Retinal pigment epithelial cell (primary cell): ENCODE measurements at regions not wholly inside any gene's neighbourhood (a gene's known extent, or its start where the extent isn't known, plus 50 kb on each side); places are given as distances from the start of the nearest gene placed in this dataset.

Experiments used
- DNase-seq: peaks from one replicate; pipeline ENCODE4 v3.0.0-alpha.2; 2010; ENCODE audit warnings: low read depth
- H3K4me3 ChIP-seq: 2 replicates; pipeline ENCODE4 v1.5.1; 2011; ENCODE audit warnings: mild to moderate bottlenecking, low read length, control low read depth, moderate library complexity
- CTCF ChIP-seq: conservative IDR thresholded peaks from 2 replicates; pipeline ENCODE4 v1.5.1; 2011; ENCODE audit warnings: low read depth, low read length, control low read depth, inconsistent platforms

GRCh38 chr21:17372200-17372599 is 140.6 kb upstream of the CXADR start:
- DNase-seq = no peak
- no peak for TF ChIP-seq CTCF
- no peak overlapping the region for H3K4me3 ChIP-seq

GRCh38 chr21:17386498-17386897 is 126.3 kb upstream of the CXADR start:
- no peak for DNase-seq
- no peak for TF ChIP-seq CTCF

GRCh38 chr21:17387030-17387617 is 125.7 kb upstream of the CXADR start:
- peak; percentile 59 for TF ChIP-seq CTCF
- no peak overlapping the region for H3K4me3 ChIP-seq
- DNase-seq = no peak

More at GRCh38 chr21:17386498-17386897, 126.3 kb upstream of the CXADR start:
- H3K4me3 ChIP-seq = no peak overlapping the region

GRCh38 chr21:17388226-17388625 is 124.6 kb upstream of the CXADR start:
- no peak for DNase-seq
- H3K4me3 ChIP-seq = no peak overlapping the region
- TF ChIP-seq CTCF = no peak

- H3K4me3 ChIP-seq = no peak overlapping the region
- no peak for DNase-seq
- no peak for TF ChIP-seq CTCF
These were observed 123.5 kb upstream of the CXADR start for GRCh38 chr21:17389311-17389710.

GRCh38 chr21:17390569-17390968 is 122.3 kb upstream of the CXADR start:
- TF ChIP-seq CTCF = no peak
- no peak for DNase-seq
- no peak overlapping the region for H3K4me3 ChIP-seq

GRCh38 chr21:17391811-17392340 is 121.0 kb upstream of the CXADR start:
- H3K4me3 ChIP-seq = no peak overlapping the region
- no peak for TF ChIP-seq CTCF
- DNase-seq = no peak
